C4-2B (cell line): ENCODE measurements at regions not wholly inside any gene's neighbourhood (a gene's known extent, or its start where the extent isn't known, plus 50 kb on each side); places are given as distances from the start of the nearest gene placed in this dataset.

Source experiments
- CTCF ChIP-seq: fragments of 450-650 bp; conservative IDR thresholded peaks from 2 replicates; pipeline ENCODE4 v1.5.1; 2017; ENCODE audit warnings: mild to moderate bottlenecking
- ZFX ChIP-seq: fragments of 450-650 bp; IDR thresholded peaks from 2 replicates; pipeline ENCODE4 v1.6.1; 2017

DNA sequence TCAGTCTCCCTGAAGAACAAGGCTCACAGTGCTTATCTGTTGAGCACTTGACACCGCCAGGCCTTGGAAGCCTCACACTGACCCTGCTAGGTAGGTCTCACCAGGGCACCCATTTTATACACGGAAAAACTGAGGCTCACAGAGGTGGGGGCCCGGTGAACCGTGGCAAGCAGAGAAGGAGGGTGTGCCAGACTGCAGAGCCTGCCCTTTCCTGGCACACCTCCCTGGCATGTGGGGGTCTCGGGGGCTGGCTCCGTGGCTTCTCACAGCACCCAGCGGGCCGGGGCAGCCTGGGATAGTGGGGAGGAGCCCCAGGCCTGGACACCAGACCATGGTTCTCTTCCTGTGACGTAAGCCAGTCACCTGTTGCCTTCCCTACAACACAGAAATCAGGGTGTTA is 53.7 kb upstream of the IER5L start:
- TF ChIP-seq CTCF (no peak), ZFX (no peak)
